ENCODE measurements at regions not wholly inside any gene's neighbourhood (a gene's known extent, or its start where the extent isn't known, plus 50 kb on each side); places are given as distances from the start of the nearest gene placed in this dataset.

DNA sequence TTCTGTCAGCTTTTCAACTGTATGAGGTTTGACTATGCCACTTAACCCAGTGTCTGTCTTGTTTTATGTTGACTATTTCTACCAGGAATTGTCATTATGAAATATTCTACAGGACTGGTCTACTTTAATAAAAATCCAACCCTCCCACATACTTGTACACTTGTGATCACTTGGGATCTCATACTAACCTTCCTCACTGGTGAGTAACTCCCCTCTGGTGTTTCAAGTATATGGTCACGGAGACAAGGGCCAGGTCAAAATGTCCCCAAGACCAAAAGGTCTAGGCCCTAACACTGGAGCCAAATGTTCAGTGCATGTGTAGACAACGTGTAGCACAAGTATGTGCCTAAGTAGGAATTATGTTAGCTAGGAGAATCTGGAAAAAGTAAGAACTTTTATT lies 122.7 kb upstream of the TJP1 start (continued):
- TF ChIP-seq, protein P1, sequence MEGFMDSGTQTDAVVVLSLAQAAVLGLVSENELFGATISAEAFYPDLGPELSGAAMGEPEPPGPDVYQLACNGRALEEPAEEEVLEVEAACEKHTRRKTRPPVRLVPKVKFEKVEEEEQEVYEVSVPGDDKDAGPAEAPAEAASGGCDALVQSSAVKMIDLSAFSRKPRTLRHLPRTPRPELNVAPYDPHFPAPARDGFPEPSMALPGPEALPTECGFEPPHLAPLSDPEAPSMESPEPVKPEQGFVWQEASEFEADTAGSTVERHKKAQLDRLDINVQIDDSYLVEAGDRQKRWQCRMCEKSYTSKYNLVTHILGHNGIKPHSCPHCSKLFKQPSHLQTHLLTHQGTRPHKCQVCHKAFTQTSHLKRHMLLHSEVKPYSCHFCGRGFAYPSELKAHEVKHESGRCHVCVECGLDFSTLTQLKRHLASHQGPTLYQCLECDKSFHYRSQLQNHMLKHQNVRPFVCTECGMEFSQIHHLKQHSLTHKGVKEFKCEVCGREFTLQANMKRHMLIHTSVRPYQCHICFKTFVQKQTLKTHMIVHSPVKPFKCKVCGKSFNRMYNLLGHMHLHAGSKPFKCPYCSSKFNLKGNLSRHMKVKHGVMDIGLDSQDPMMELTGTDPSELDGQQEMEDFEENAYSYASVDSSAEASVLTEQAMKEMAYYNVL (CRISPR knock-in tag; IDR thresholded peaks at IDR 0.05; ENCODE audit: borderline replicate concordance), result no peak
- TF ChIP-seq ZFP62 (CRISPR knock-in tag; IDR thresholded peaks at IDR 0.05) (no peak), ZNF441 (CRISPR knock-in tag; IDR thresholded peaks at IDR 0.05; ENCODE audit: borderline replicate concordance) (no peak), ZNF136 (CRISPR knock-in tag; IDR thresholded peaks at IDR 0.05; ENCODE audit: low read depth) (no peak), RNF2 (conservative IDR thresholded peaks at IDR 0.05; ENCODE audit: low read depth) (no peak)
- TF ChIP-seq, protein P2, sequence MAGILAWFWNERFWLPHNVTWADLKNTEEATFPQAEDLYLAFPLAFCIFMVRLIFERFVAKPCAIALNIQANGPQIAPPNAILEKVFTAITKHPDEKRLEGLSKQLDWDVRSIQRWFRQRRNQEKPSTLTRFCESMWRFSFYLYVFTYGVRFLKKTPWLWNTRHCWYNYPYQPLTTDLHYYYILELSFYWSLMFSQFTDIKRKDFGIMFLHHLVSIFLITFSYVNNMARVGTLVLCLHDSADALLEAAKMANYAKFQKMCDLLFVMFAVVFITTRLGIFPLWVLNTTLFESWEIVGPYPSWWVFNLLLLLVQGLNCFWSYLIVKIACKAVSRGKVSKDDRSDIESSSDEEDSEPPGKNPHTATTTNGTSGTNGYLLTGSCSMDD (CRISPR knock-in tag; IDR thresholded peaks at IDR 0.05), result no peak

DNA sequence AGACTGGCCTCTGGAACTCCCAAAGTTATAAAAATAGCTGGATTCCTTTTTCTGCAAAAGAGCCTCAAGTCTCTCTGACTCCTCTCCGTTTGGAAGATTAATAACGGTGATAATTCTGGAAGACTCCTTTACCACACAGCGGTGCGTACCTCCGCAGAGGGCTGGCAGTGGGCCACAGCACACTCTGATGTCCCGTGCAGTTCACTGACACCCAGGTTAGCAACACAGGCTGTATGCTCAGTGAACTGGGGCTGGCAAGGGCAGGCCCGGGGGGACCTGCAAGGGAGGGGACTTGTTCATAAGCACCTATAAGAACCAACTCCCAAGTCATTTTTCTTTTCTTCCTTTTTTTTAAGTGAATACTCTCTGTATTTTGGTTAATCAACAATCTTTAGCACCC lies 120.3 kb upstream of the TJP1 start:
- Histone ChIP-seq H3K9ac (ENCODE audit: insufficient read depth, low read depth, low read length) (no peak overlapping the region), H3K9me3 (ENCODE audit: low read length) (no peaks in the 10 kb centered on the region), H3K4me2 (ENCODE audit: low read depth, low read length) (no peak overlapping the region), H3K79me2 (ENCODE audit: insufficient read depth, low read length) (no peaks in the 10 kb centered on the region), H3K4me1 (ENCODE audit: insufficient read depth, low read length) (no peaks in the 10 kb centered on the region), H4K20me1 (ENCODE audit: insufficient read depth, low read length) (no peaks in the 10 kb centered on the region), H3K27ac (ENCODE audit: extremely low read length, insufficient read depth, low read length) (no peak overlapping the region), H3K4me3 (replicated peaks in 1 of 3; ENCODE audit: insufficient read depth in 1 of 3, low read depth in 2 of 3, low read length in 3 of 3) (no peak overlapping the region), H3K36me3 (replicated peaks in 1 of 2; ENCODE audit: control insufficient read depth in 1 of 2, insufficient read depth in 2 of 2, low read length in 2 of 2) (no peaks in the 10 kb centered on the region), H3K27me3 (ENCODE audit: control insufficient read depth in 1 of 2, insufficient read depth in 2 of 2, low read length in 2 of 2) (peaks cover 0 to 4% of the 10 kb centered on the region in 2 experiments; a peak in 1 of 5 replicates), H2AFZ (ENCODE audit: low read length) (no peak overlapping the region)
- no TSS peak for BruUV-seq (replicated peaks)
- ChIA-PET CTCF (ENCODE audit: low intra/inter-chr PET ratio, low total read pairs) (no interaction called here), POLR2A (no interaction called here)
- no peak for DNase-seq (ENCODE audit: low spot score)
- 55% methylated on average over 7 of the region's 7 CpGs for WGBS (ENCODE audit: low lambda C conversion rate)
- ATAC-seq, result no peak
- in situ Hi-C loops (cut with HindIII; ENCODE audit: extremely low pct_ligation_motif_present, low pct_unique_long_range_greater_than_20kb) (no loop called here), intact Hi-C loops (cut with micrococcal nuclease; ENCODE audit: unreplicated experiment) (loop anchor here (10.0 kb wide), 1 partner anchor 132 kb away; no protein-coding TSS in a partner anchor)
- TF ChIP-seq SMARCE1 (IDR thresholded peaks at IDR 0.05; ENCODE audit: borderline replicate concordance) (no peak), ZNF292 (CRISPR knock-in tag; IDR thresholded peaks at IDR 0.05; ENCODE audit: borderline replicate concordance, low read depth) (no peak), ZNF724P (CRISPR knock-in tag; IDR thresholded peaks at IDR 0.05; ENCODE audit: borderline replicate concordance) (no peak), HMG20B (CRISPR knock-in tag; conservative IDR thresholded peaks at IDR 0.05) (no peak), NFRKB (IDR thresholded peaks at IDR 0.05) (no peak), ATAD3A (CRISPR knock-in tag; IDR thresholded peaks at IDR 0.05) (no peak), ZNF468 (CRISPR knock-in tag; IDR thresholded peaks at IDR 0.05) (no peak)
- TF ChIP-seq, protein P3, sequence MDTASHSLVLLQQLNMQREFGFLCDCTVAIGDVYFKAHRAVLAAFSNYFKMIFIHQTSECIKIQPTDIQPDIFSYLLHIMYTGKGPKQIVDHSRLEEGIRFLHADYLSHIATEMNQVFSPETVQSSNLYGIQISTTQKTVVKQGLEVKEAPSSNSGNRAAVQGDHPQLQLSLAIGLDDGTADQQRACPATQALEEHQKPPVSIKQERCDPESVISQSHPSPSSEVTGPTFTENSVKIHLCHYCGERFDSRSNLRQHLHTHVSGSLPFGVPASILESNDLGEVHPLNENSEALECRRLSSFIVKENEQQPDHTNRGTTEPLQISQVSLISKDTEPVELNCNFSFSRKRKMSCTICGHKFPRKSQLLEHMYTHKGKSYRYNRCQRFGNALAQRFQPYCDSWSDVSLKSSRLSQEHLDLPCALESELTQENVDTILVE (CRISPR knock-in tag; IDR thresholded peaks at IDR 0.05), result no peak
- no peak for FAIRE-seq
